GM18519 (cell line): ENCODE measurements at regions not wholly inside any gene's neighbourhood (a gene's known extent, or its start where the extent isn't known, plus 50 kb on each side); places are given as distances from the start of the nearest gene placed in this dataset.
"Not testable (repeated sequence)": the region's sequence is repeated elsewhere in the genome, so short reads cannot be mapped to it uniquely, and the experiment has no call there.

Experiments
- ATAC-seq: cut with Tn5 transposase; IDR thresholded peaks from one replicate; pipeline ENCODE4 v1.9.1; 2021; ENCODE audit warnings: mild to moderate bottlenecking, moderate library complexity; ENCODE audit not compliant: unreplicated experiment, low FRiP score

DNA sequence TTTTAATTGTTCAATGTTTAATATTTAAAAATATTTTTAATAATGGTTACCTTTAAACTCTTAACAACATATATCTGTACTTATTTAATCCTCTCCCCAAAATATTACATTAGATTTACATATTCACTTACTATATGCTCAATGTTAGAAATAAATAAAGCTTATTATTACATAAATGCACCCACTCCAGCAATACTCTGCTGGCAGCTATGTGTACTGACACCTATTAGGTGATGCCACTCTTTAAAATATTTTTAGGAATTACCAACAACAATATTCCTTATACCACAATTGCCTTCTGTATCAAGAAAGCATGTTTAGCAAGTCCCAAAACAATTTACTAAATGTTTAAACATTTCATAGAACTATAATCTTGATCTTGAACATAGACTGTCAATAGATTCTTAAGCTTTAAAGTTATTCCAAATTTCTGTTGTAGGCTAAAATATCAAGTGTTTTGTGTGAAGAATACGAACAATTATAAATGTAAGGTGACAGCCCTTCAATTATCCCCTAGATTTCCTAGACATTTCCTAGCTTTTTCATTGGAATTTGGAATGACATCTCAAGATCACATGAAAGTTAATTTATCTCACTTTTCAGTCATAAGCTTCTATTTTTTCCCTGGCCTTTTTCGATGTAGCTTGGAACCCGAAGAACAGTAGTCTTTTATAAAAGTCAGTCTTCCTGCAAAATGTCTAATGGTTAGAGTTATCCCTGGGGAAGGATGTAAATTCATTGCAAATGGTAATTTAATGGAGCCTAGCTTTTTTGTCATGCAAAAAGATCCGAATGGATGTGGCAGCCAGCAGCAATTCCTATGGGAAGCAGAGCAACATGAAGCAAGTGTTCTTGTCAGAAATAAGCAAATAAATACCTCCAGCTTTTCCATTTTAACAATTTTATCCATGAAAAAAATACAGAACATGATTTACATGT is 907.5 kb upstream of the ATXN7L3B start:
- no peak for ATAC-seq

DNA sequence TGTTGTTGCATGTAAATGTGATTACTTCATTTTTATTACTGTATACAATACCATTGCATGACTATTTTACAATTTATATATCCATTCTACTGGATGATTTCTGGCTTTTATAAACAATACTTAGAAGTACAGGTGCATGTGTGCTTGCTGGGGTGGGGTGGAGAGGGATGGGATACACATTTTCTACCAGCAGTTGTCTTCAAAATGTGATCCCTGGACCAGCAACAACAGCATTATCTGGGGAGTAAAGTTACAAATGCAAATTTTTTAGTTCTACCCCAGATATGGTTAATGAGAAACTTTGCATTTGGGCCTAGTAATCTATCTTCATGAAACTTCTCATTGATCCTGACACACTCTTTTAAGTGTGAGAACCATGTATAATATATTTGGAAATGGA is 905.4 kb upstream of the ATXN7L3B start:
- no peak for ATAC-seq

DNA sequence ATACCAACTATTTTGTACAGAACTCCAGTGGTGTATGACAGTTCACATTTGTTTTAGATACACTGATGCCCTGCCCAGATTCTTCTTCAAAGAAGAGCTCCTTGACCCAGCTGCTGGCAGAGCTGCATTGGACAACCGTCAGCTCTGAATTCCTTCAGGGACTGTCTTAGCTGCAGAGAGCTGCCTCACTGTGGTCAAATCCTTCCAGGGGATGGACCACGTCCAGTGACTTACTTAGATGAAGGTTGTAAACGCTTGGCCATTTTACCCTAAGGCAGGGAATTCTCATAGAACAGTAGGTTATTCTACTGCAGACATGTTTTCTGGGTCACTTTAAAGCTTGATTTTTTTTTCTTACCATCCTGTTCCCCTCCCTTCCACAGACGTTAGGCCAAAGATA is 905.0 kb upstream of the ATXN7L3B start:
- no peak for ATAC-seq

DNA sequence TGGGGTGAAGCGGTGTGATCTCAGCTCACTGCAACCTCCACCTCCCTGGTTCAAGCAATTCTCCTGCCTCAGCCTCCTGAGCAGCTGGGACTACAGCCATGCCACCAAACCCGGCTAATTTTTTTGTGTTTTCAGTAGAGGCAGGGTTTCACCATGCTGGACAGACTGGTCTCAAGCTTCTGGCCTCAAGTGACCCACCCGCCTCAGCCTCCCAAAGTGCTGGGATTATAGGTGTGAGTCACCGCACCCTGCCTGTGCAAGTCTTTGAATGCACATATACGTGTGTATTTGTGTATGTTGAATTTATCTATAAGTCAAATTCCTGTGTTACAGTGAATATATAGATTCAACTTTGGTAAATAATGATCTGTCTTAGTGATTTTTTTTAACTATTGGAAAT is 898.2 kb upstream of the ATXN7L3B start:
- not testable (repeated sequence) for ATAC-seq

DNA sequence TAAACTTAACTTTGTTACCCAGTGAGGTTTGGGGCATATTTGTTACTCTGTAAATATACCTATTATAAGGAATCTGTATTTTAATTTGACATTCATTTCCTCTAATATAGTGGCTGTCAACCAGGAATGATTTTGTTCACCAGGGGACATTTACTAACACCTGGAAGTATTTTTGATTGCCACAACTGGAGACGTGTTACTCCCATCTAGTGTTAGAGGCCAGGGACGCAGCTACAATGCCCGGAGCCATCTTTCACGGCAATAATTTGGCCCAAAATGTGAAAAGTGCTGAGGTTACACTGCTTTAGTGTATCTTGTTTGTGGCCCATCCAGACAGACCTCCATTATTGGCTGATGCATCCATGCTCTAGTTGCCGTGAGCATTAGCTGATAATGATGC is 881.3 kb upstream of the ATXN7L3B start:
- ATAC-seq = no peak

DNA sequence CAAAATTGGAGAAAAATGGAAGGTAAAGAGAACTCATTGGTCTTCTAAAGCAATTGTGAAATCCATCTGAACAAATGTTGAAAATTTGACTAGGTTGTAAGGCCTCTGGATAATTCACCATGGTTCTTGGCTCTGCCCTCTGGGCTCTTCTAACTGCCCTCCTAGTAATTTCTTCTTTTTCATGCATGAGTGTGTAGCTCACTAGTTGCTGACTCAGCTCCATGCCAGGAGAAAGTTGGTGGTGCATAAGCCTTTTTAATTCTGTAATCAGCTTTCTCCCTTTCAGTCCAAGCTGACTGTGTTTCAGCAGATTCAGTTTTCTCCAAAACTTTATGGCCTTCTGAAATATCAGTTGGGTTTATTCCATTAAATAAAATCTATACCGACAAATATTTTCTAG is 877.8 kb upstream of the ATXN7L3B start:
- ATAC-seq = no peak

DNA sequence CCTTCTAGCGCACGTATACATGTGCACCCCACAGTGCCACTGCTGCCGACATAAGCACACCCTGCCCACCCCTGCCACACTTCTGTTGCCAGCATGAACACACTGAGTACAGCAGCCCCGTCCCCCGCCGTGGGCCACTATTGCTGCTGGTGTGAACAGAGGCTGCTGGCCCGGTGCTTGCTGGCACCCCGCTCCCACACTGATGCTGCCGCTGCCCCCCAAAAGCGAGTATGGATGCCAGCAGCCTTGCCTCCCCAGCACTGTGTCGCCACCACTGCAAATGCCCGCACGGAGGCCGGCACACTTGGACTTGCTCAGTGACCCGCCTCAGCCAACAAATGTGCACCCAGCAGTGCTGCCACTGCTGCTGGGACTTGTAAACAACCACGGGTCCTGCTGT is 872.4 kb upstream of the ATXN7L3B start:
- ATAC-seq = no peak

DNA sequence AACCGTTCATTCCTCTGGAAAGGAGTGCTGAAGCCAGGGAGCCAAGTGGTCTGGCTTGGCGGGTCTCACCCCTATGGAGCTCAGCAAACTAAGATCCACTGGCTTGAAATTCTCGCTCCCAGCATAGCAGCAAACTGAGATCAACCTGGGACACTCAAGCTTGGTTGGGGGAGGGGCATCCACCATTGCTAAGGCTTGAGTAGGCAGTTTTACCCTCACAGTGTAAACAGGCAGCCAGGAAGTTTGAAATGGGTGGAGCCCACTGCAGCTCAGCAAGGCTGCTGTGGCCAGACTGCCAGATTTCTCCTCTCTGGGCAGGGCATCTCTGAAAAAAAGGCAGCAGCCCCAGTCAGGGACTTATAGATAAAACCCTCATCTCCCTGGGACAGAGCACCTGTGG is 866.1 kb upstream of the ATXN7L3B start:
- not testable (repeated sequence) for ATAC-seq

DNA sequence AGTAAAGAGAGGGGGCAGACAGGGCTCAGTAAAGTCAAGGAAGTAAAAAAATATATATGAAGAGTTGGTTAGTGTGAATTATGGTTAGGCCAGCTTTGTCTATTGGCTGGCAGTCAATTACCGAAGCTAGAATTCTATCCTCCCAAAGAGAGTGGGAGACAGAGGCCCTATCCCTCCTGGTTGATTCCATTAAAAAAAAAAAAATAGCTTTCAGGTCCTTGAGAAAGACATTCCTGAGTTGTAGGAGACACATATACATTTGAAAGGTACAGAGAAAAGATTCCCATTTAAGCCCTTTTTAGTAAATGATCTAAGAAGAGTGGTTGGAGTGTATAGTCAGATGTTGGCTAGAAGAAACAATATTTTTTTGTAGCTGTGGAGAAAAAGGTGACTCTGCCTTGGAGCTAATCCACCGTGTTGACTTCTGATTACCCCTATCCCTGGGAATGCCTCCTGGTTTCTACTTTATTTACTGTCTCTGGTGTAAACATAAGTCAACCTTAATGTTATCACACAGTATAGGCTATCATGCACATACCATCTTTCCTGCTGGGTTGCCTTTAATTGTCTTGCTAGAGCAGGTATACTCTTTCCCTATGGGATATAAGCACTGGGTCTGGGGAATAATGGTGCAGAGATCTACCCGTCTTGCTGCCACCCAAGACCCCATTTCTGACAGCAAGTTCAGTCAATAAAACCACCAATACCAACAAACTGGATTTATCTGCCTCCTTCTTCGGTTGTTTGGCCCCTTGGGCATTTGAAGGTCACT is 859.9 kb upstream of the ATXN7L3B start:
- ATAC-seq = no peak

DNA sequence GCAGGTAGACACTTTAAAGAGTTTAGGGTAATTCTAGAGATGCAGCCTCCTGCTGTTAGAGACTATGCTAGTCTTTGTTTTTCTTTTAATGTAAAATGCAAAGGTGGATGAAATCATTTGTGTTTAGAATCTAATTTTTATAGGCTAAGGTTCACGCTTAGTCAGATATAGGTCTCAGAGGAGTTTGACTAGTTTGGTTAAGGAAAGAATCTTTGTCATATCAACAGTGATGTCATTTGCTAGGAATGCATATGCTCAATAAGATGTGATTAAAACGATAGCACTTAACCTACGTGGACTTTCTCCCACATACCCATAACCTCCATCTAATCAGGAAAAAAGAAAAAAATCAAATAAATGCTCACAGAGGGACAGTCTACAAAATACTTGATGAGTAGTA is 859.3 kb upstream of the ATXN7L3B start:
- ATAC-seq = no peak

DNA sequence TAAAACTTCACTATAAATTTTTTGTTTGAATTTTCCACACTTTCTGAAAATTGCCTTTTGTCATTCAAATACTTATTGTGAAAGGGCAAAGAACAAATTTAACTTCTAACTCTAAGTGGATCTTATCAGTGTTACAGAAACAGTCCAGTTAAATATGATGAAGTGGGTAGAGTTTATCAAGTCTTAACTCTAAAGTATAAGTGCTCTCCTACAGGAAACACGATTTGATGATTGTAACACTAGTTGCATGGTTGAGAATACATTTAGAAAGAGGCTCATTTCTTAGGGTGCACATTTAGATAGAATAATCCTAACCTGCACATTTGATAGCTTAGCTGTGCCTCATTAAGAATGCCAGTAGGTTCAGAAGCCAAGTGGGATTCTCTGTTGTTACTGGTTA is 838.3 kb upstream of the ATXN7L3B start:
- ATAC-seq = no peak

DNA sequence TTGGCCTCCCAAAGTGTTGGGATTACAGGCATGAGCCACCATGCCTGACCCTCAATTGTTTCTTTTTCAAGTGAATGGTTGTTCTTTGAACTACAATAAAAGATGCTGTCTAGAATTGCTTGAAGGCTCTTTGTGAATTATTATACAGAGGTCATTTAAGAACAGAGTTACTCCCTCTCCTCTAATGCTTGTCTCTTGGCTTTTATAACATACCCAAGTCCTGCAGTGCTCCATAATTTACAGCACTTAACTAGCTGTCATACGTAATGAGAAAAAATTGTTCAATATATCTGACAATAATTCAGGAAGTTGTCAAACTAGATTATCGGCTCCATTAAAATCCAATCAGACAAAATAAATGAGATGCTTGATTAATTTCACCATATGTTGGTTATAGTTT is 823.0 kb upstream of the ATXN7L3B start:
- no peak for ATAC-seq

DNA sequence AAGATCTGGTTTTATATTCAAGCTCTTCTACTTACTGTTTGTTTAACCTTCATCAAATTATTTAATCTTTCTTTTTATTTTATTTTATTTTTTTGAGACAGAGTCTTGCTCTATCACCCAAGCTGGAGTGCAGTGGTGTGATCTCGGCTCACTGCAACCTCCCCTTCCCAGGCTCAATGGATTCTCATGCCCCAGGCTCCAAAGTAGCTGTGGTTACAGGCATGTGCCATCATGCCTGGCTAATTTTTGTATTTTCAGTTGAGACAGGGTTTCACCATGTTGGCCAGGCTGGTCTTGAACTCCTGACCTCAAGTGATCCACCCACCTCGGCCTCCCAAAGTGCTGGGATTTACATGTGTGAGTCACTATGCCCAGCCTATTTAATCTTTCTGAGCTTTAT is 821.5 kb upstream of the ATXN7L3B start:
- not testable (repeated sequence) for ATAC-seq

DNA sequence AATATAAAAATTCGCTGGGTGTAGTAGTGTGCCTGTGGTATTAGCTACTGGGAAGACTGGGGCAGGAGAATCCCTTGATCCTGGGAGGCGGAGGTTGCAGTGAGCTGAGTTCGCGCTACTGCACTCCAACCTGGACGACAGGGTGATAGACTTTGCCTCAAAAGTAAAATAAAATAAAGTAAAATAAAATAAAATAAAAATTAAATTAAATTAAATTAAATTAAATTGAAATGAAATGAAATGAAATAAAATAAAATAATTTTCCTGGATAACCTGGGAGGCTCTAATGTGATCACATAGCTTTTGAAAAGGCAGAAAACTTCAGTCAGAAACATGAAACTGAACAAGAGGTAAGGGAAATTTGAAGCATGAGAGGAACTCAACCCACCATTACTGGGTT is 818.4 kb upstream of the ATXN7L3B start:
- no peak for ATAC-seq

DNA sequence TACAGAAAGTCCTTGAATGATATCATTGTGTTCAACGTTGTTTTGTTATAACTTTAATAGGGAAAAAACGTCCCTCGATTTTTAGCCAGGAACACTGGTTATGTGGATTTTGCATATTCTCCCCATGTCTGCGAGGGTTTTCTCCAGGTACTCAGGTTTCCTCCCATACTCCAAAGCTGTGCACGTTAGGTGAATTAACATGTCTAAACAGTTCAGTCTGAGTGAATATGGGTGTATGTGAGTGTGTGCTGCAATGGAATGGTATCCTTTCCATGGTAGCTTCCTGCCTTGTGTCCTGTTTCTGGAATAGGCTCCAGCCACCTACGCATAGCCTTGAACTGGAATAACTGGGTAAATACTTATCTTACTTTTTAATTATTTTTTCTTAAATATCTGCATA is 810.8 kb upstream of the ATXN7L3B start:
- no peak for ATAC-seq

DNA sequence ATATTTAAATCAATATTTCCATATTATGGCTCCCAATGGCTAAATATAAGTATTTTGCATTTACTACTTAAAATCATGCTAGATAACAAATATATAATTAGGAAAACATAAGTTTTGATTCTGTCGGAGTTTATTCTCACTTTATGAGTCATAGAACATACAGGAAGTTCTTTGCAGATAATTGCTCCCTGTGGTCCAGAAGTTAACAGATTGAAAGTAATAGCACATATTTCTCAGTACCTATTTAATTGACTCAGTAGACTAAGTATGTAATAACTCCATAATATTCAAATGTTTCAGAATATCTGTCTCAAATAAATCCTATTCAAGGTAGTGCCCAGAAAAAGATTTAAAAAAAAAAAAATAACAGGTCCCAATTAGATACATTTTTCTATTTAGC is 806.0 kb upstream of the ATXN7L3B start:
- no peak for ATAC-seq

DNA sequence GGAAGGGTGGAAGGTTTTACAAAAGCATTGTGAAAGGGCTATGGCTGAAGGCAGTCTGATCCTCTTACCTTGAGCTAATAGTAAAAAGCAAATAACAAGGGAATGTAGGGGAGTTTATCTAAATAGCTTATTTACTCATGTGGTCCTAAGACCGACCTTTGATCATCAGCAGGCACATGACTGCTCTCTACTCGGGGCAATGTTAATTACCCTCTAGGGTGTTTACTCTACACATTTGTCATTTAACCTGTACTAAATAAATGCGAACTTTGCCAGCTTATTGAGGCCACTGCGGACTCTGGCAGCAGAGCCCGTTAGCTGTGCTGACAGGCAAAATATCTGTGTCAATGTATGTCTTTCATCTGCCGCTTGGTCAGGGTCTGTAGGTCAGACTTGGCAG is 768.3 kb upstream of the ATXN7L3B start:
- no peak for ATAC-seq

DNA sequence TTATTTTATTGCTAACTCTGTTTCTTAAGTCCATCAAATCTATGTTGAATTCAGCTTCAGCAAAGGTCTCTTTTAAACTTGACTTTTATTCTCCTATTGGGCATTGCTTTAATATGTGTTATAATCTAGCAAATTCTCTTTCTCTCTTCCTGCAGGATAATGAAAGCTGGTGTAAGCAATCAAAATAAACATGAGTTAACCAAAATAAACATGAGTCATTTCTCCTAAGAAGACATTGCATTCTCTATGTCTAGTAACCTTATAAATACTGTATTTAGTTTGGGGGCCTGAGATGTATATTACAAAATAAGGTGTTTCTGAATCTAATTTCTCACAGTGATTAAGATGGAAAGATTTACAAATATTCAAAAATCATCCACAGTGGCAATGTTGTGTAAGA is 739.1 kb upstream of the ATXN7L3B start:
- ATAC-seq = no peak

DNA sequence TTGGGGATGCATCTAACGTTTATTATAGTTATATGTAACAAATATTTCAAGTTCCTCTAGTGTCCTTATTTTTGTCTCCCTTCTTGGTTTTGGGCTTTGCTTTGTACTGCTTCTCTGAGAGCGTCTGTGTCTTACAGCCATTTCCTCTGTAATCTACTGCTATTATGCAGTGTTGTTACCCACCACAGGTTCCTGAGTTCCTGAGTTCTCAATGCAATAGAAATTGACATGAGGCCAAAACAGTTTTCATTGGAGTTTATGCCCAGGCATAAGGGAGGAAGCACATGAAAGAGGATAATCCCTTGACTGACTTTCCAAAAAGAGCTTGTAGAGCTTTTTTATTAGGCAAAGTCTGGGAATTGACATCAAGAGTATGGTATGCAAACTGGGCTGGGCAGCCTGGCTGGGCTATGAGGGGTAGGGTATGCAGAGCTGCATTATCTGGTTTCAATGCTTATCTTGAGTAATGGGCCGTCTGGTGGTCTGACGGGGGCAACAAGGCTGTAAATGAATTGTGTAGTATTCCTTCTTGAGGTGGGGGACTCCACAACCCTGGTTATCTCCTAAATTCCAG is 722.5 kb upstream of the ATXN7L3B start:
- no peak for ATAC-seq

DNA sequence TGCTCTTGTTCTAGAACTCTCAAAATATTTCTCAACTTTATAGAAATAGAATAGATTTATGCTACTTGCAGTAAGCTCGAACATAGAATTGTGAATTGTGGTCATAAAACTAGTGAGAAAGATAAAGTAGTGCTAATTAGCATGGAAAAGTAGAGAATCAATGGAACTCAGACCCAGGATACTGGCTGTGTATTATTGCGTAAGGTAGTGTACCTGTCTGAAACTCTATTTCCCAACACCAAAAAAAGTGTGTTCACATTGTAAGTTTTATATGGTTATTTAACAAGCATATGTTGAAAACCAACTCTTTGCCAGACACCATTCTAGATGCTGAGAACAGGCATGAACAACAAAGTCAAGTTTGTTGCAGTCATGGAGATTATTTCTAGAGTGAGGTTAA is 720.5 kb upstream of the ATXN7L3B start:
- no peak for ATAC-seq

DNA sequence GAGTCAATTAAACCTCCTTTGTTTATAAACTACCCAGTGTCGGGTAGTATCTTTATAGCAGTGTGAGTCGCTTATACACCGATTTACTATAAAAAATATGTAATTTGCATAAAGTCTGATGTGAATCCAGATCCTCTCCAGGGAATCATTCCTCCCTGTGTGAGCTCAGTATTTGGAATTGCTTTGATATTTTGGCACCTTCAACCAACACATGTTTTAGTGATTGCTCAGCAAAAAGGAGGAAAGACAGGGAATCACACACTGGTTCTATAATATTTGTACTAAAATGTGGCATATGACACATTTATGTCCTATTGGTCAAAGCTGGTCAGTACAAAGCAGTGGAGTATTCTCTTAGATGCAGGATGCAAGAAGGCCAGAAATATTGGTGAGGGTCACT is 703.9 kb upstream of the ATXN7L3B start:
- ATAC-seq = no peak
